HG02623 (cell line): ENCODE measurements at regions not wholly inside any gene's neighbourhood (a gene's known extent, or its start where the extent isn't known, plus 50 kb on each side); places are given as distances from the start of the nearest gene placed in this dataset.

Source experiments
- ATAC-seq: cut with Tn5 transposase; IDR thresholded peaks from one replicate; pipeline ENCODE4 v1.9.1; 2021; ENCODE audit warnings: moderate library complexity; ENCODE audit not compliant: unreplicated experiment

GRCh38 chr4:53921856-53922255 is 142.5 kb downstream of the CHIC2 start:
- no peak for ATAC-seq

- no peak for ATAC-seq
Observed at GRCh38 chr4:53920883-53921282, 143.5 kb downstream of the CHIC2 start.

- ATAC-seq = no peak
Observed at GRCh38 chr4:53920116-53920515, 144.3 kb downstream of the CHIC2 start.

DNA sequence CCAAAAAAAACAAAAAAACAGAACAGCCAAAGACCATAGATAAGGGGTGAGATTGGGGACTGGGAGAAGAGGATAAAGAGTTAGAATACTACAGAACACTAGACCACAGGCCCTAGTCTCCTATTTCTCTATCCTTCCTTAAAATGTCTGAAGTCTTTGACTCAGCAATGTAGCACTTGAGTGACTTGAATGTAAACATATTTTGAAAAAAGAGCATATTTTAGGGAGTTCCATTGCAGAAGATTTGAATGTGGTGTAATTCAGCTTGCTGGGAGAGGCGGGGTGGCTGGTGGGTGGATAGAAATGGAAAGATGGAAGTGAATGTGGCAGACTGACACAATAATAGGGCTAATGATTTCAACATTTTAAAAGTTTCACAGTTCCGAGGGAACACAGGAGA is 144.9 kb downstream of the CHIC2 start:
- no peak for ATAC-seq

- ATAC-seq = no peak
Observed at GRCh38 chr4:53917729-53918128, 146.7 kb downstream of the CHIC2 start.

GRCh38 chr4:53916431-53916889 is 147.9 kb downstream of the CHIC2 start:
- ATAC-seq = no peak

DNA sequence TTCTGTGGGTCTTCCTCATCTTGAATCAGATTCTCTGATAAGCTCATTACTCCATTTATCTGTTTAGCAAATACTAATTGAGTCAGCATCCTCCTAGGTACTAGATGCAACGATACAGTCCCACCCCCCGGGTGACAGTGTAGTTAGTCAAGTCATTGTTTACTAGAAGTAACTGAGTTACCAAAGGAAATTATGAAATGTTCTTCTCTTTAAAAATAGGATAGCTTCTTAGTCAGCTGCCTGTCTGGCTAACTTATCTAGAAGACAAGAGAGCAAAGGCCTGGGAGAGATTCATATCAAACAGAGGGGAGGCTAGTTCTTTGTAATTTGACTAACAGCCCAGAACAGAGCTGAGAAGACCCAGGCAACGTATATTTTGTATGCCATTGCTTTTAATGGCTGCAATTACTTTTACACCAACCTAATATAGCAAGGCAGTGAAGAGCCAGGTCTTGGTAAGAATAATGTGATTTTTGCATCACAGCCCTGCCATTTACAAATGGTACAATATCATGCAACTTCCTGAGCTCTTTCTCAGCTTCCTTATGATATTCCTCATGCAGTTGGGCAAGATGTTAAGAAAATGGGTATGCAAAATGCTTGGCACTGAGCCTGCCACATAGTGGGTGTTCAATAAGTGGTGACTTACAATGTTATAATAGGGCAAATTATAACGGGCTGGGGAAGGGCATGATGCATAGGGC is 149.9 kb downstream of the CHIC2 start:
- no peak for ATAC-seq

- ATAC-seq = no peak
Observed at GRCh38 chr4:53913771-53914170, 150.6 kb downstream of the CHIC2 start.

DNA sequence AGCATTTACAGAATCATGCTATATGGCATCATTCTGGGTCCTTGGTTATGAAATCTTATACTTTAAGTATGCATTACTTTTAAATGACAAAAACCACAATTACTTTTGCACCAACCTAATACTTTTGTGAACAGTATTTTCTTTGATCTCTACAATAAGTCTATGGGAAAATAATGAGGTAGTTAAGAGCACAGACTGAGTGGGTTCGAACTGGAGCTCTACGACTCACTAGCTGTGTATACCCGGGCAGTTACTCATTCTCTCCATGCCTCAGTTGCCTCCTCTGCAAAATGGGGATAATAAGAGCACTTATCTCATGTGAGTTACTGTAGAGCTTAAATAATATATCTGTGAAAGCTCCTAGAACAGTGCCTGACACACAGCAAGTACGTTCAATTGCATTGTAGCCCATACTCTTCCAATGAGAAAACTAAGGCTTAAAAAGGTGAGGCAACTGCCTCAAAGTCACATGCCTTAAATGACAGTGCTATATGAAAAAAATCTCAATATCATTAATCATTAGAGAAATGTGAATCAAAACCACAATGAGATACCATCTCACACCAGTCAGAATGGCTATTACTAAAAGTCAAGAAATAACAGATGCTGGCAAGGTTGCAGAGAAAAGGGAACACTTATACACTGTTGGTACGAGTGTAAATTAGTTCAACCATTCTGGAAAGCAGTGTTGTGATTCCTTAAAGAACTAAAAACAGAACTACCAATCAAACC is 151.5 kb downstream of the CHIC2 start:
- no peak for ATAC-seq

GRCh38 chr4:53908661-53909078 is 155.7 kb downstream of the CHIC2 start:
- no peak for ATAC-seq

- ATAC-seq = no peak
Observed at GRCh38 chr4:53907772-53908171, 156.6 kb downstream of the CHIC2 start.

DNA sequence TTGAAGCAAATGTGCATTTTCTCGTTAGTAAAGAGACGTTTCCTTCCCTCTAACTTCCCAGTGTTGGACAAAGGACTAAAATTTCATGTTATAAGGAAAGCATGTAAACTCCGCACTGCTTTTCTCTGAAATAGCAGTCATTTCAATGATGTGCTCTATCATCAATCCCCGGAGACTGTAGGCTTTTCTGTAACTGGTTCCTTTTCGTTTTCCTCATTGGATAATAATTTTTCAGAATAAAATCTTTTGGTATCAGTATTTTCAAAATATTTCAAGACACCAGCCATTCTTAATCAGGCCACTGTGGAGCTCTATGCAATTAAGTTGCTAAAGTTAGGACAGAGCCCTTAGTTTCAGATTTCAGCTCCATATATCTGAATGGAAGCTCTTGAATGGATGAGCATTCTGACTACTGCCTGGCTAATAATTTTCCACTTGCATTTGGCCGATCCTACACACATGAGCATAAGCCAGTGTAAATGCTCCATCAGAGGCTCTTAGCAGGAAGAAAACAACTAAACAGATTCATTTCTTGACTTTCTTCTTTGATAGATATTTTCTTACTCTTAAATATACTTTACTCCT is 157.7 kb downstream of the CHIC2 start:
- ATAC-seq = no peak

DNA sequence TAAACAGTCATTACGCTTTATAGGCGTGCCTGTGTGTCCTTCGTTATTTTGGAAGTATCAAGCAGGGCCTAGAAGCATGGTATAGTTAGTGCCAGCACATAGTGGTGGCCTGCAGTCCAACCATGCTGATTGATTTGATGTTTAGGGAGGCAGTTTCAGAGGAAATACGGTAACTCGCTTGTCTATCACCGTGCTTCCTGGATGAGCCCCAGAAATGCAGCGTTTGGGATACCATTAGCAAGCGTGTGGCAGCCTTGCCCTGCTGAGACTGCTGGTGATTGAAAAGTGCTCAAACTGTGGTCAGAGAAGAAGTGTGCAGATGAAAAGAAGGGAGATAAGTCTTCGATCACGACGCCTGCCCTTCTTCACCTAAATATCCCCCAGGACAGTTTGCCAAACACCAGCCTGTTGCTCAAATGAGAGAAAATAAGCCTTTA is 158.4 kb downstream of the CHIC2 start:
- ATAC-seq = no peak

- no peak for ATAC-seq
Observed at GRCh38 chr4:53905276-53905940, 159.0 kb downstream of the CHIC2 start.

GRCh38 chr4:53902786-53903185 is 161.6 kb downstream of the CHIC2 start:
- ATAC-seq = no peak

GRCh38 chr4:53900271-53900649 is 164.1 kb downstream of the CHIC2 start:
- ATAC-seq = no peak

DNA sequence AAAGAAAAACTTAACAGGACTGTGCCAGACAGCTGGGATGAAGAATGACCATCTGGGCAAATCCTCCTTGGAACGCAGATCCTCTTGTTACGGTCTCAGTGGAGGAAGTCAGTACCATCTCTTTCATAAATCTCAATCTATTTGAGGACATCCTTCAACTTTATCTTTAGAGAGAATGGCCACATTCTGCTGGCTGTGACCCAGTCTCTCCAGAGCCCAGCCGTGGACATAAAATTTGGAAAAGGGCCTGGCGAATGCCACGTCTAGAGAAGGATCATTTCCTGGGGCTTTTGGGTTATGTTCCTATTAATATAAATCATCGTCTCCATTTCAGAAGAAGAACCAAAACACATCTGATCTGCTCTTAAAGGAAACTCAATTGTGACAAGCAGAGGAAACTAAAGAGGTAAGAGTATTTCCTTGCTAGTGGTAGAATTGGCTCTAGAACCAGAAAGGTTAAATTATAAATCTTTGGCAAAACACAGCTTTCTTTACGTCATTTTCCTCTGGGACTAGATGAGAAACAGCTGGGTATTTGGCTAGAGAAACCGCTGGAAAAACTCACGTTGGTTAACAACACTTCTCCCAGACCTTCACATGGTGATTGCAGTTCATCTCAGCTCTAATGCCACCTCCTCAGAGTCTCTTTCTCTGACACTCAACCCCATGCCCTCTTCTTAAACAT is 164.7 kb downstream of the CHIC2 start:
- ATAC-seq = no peak

- ATAC-seq = no peak
Observed at GRCh38 chr4:53895137-53895536, 169.3 kb downstream of the CHIC2 start.

GRCh38 chr4:53890461-53890860 is 173.9 kb downstream of the CHIC2 start:
- no peak for ATAC-seq

GRCh38 chr4:53889326-53890055 is 174.9 kb downstream of the CHIC2 start:
- ATAC-seq = no peak
